ENCODE measurements at regions not wholly inside any gene's neighbourhood (a gene's known extent, or its start where the extent isn't known, plus 50 kb on each side); places are given as distances from the start of the nearest gene placed in this dataset.

- H3K27ac Mint-ChIP-seq = no peak overlapping the region
Measured at GRCh38 chr12:123037791-123038190, 57.3 kb downstream of the ARL6IP4 start.

GRCh38 chr12:123036466-123037285, 56.2 kb downstream of the ARL6IP4 start:
- Mint-ChIP-seq H3K9me3 (no peaks in the 10 kb centered on the region), H3K27me3 (peaks cover 2% of the 10 kb centered on the region), H3K27ac (no peak overlapping the region), H3K36me3 (no peaks in the 10 kb centered on the region), H3K4me1 (ENCODE audit: unreplicated experiment) (peaks cover 5% of the 10 kb centered on the region), H3K4me3 (no peak overlapping the region)
- DNase-seq (ENCODE audit: extremely low spot score, unreplicated experiment) = no peak
- TF ChIP-seq CTCF (conservative IDR thresholded peaks at IDR 0.05) = no peak

More at GRCh38 chr12:123037791-123038190, 57.3 kb downstream of the ARL6IP4 start:
- TF ChIP-seq CTCF (conservative IDR thresholded peaks at IDR 0.05) = no peak
- Mint-ChIP-seq H3K9me3 (no peaks in the 10 kb centered on the region), H3K4me1 (ENCODE audit: unreplicated experiment) (peaks cover 5% of the 10 kb centered on the region), H3K27me3 (peaks cover 6% of the 10 kb centered on the region), H3K36me3 (no peaks in the 10 kb centered on the region), H3K4me3 (no peak overlapping the region)
- DNase-seq (ENCODE audit: extremely low spot score, unreplicated experiment) = no peak

GRCh38 chr12:123035841-123036240, 55.4 kb downstream of the ARL6IP4 start:
- H3K9me3 Mint-ChIP-seq = no peaks in the 10 kb centered on the region
- H3K27me3 Mint-ChIP-seq = peaks cover 2% of the 10 kb centered on the region
- no peak overlapping the region for H3K4me3 Mint-ChIP-seq
- no peak overlapping the region for H3K27ac Mint-ChIP-seq
- DNase-seq (ENCODE audit: extremely low spot score, unreplicated experiment) = no peak
- peaks cover 5% of the 10 kb centered on the region for H3K4me1 Mint-ChIP-seq (ENCODE audit: unreplicated experiment)
- TF ChIP-seq CTCF (conservative IDR thresholded peaks at IDR 0.05) = no peak
- no peaks in the 10 kb centered on the region for H3K36me3 Mint-ChIP-seq

GRCh38 chr12:123034865-123035264, 54.4 kb downstream of the ARL6IP4 start:
- no peaks in the 10 kb centered on the region for H3K9me3 Mint-ChIP-seq
- peaks cover 5% of the 10 kb centered on the region for H3K4me1 Mint-ChIP-seq (ENCODE audit: unreplicated experiment)
- no peak overlapping the region for H3K4me3 Mint-ChIP-seq
- no peaks in the 10 kb centered on the region for H3K36me3 Mint-ChIP-seq
- peaks cover 2% of the 10 kb centered on the region for H3K27me3 Mint-ChIP-seq
- TF ChIP-seq CTCF (conservative IDR thresholded peaks at IDR 0.05) = no peak
- no peak for DNase-seq (ENCODE audit: extremely low spot score, unreplicated experiment)
- no peak overlapping the region for H3K27ac Mint-ChIP-seq

GRCh38 chr12:123034022-123034541, 53.6 kb downstream of the ARL6IP4 start:
- no peak for TF ChIP-seq CTCF (conservative IDR thresholded peaks at IDR 0.05)
- Mint-ChIP-seq H3K27ac (no peak overlapping the region), H3K4me1 (ENCODE audit: unreplicated experiment) (peaks cover 5% of the 10 kb centered on the region), H3K36me3 (no peaks in the 10 kb centered on the region), H3K27me3 (peaks cover 2% of the 10 kb centered on the region), H3K4me3 (no peak overlapping the region), H3K9me3 (no peaks in the 10 kb centered on the region)
- DNase-seq (ENCODE audit: extremely low spot score, unreplicated experiment) = no peak
